Astrocyte of the hippocampus (primary cell): ENCODE measurements at regions not wholly inside any gene's neighbourhood (a gene's known extent, or its start where the extent isn't known, plus 50 kb on each side); places are given as distances from the start of the nearest gene placed in this dataset.

Experiments used
- DNase-seq: peaks from one replicate; pipeline ENCODE4 v3.0.0; 2011; ENCODE audit warnings: low read depth, low spot score

DNA sequence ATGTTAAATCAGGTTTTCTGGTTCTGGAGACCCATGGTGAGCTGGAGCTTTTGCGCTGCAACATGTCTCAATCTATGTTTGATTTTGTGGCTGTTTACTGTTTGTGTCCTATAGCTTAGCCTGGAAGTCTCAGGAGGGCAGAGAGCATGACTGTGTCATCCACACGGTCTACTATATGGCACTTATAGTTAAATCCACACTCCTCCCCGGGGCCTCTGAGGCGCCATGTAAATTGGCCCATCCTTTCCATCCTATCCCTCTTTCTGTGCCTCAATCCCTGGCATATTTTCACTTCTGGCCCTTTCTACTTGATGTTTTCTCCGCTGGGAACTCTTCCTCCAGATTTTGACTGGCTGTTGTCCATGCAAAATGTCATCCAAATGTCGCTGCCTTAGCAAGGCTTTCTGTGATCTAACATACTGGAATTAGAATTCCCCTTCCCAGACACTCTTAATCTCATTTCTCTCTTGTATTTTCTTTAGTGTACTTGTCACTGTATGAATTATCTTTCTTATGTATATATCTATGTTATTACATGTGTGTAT lies 560.8 kb upstream of the RGMA start:
- no peak for DNase-seq

DNA sequence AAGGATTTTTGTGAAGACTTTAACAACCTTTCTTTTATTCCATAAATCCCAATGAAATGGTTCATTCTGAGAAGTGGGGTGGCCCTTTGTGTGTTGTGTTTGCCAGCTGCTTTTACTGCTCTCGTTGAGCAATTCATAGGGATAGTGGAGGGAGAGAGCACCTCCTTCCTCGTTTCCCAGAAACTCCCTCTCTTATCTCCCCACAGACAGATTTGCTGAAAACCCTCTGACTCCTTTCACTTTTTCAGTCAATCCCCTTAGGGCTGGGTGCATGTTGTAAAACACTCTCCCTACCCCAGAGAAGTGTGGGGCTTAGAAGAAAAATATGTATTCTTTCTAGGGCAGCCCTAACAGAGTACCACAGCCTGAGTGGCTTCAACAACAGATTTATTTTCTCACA lies 557.2 kb upstream of the RGMA start:
- DNase-seq: no peak

DNA sequence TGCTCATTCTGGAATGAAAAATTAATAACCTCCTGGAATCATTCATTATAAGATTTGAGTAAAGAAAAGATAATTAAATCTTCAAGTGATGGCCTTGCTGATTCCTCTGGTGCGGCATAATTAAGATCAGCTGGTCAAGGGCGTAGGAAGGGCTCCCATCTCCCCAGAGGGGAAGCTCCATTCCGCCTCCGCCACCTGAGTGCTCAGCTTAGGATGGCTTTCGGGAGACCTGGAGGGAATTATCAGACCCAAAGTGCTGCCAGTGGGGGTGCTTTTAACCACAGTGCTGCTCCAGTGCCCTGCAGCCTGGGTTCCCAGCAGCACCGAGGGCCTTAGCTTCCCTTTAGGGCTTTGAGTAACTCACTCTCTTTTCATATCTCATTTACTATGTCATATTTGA lies 556.6 kb upstream of the RGMA start:
- DNase-seq: no peak

DNA sequence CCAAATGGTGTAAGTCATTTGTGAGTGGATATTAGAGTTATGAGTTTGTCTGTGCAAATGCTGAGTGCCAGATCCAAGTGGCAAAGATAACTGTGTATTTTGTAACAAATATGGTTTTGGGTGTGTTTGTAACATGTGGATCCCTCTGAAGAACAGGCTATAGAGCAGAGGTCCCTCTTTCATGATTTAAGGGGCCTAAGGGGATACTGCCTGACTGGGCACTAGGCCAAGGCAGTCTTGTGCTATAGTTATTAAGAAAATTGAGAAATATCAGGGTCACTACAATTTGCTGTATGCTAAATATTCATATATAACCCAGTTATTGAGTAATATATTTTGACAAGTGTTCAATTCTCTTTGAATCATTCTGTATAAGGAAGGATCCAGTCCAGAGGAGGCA lies 555.6 kb upstream of the RGMA start:
- no peak for DNase-seq

DNA sequence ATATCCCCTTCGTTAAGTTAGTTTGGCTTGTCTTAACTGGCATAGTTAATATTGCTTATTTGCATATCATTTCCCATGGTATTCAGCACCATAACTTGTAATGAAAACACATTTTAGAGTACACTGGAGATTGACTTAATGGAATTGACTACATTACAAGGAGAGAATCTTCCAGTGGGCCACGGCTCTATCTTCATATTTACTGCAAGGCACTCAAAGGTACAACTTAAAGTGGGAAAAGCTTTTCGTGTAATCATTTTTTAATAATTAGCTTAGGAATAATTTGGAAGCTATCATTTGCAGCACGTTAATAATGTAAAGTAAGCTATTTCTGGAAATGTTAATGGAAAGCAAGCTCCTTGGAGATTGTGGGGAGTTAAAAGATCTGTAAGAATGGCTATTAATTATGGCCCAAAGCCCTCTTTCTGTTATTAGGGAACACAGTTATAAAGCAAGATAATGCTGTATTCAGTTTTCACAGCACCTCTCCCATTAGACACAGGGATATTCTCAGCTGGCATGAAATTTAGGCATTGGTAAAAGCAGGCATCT lies 551.5 kb upstream of the RGMA start:
- no peak for DNase-seq

DNA sequence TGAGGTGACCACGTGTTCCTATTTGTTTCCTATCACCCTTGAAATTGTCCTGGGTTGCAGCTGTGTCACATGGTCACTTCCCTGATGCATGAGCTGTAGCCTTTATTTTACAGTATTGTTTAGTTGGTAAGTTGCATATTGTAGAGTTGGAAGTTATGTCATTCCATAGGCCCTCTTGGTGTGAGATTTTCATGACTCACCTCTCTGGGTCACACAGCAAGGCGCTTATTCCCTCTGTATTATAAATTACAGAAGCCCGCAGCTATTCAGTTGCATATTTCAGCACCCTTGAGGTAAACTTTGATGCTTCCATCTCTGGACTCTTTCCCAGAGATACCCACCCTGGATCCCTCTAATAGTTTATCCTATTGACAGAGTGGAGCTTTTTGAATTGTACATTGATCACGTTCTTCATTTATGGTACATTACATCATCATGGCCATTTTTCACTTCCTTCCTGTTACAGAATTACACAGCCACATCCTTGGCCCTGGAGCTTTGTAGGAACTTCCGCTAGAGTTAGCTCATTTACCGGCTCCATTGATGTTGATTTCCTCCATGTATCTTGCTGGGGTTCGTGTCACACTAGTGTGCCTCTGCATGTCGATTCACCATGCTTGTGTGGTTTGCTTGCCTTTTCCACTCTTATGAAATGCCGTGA lies 543.1 kb upstream of the RGMA start:
- no peak for DNase-seq

DNA sequence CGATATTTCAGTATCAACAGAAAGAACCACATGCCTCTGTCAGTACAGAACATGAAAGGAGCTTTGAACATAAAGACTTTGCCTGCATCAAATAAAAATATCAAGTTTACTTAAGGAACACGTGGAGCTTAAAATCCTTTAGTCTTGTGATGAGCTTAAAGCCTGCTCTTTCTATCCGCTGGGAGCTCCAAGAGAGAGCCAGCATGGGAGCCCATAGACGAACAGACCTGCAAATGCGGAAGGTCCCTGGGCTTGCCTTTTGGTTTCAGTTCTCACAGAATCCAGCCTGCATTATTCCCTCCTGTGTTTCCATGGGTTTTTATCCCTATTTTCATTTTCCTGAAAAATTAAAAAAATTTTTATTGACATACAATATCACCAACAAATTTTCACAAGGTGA lies 530.6 kb upstream of the RGMA start:
- no peak for DNase-seq

DNA sequence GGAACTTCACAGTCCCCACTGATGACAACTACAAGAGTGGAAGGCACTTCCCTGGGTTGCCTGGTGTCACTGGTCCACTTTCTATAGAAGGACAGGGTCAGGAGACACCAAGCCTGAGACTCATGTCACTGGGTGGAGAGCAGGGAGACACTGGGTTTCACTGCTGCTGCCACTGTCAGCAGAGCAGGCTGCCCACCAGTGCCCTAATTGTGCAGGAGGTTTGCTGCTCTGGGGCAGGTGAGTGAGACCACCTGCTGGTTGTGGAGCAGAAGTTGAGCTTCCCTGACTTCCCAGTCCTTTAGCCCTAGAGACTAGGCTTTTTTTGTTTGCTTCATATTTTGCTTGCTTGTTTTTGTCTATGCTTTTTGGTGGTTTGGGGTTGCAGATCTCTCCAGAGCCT lies 528.4 kb upstream of the RGMA start:
- DNase-seq: no peak

DNA sequence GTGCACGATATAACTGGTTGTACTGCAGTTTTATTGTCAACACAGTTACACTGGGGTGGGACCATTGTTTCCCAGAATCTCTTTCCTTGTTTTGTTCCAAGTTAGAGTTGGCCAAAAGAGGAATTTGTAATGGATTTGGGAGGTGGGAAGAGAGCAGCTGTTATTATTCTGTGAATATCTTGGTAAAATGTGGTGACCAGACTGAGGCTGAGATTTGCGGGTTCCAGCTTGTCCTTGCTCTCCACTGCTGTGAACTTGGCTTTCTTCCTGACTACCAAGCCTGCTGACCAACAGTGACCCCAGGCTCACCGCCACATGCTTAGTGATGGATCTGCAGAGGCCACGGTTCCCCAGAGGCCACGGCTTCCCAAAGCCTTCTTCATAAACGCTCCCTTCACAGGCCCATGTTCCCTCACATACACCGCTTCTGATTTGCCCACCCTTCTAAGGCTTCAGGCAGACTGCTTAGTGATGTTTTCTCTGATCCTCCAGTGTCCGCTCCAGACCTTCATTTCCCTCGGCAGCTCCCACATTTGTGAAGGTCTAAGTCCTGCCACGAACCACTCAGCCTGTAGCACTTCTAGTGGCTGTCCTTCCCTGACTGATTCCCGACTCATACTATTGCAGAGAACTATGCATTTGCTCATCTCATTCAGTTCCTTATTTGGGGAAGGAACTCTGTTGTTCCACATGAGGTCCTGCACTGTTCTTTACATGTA lies 525.5 kb upstream of the RGMA start:
- DNase-seq: no peak

DNA sequence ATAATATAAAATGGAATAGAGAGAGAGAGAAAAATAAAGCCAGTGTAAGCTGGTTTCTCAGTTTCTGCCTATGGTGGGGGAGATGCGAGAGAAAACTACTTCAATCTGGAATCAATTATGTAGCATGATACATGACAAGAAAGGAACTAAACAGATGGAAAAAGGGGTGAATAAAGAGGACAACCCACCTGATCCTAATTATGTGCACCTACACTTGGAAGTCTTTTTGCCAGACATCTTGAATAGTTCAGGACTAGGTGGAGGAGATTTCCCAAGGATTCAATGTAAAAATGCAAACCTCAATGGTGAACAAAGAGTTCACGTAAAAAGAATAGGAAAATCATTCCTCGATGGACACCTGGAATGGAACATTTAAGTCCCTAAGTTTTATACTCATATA lies 524.4 kb upstream of the RGMA start:
- no peak for DNase-seq

DNA sequence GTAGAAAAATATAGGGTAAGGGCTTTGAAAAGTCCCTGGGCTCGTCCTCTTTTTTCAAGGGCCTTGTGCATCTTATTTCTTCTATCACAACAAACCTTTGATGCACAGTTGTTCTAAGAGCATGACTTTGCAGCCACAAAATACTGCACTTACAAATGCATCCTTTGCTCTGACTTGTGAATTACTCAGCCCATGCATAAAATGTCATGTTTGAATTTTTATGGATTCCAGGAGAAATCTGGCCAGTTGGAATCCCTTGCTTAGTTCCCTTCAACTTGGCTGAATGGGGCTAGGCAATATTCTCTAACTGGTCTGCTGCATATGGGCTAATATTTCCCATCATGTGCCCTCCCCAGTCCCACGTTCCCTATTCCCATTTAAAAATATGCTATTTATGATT lies 523.9 kb upstream of the RGMA start:
- DNase-seq: no peak

DNA sequence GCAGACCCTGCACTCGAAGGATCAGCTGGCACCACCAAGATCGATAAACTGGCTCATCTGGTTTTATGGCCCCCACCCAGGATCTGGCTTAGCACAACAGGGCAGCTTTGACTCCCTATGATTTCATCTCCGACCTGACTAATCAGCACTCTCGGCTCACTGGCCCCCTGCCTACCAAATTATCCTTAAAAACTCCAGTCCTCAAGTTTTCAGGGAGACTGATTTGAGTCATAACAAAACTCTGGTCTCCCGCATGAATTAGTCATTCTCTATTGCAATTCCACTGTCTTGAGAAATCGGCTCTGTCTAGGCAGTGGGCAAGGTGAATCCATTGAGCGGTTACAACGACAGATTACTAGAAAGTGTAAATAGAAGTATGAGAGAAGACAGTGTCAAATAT lies 521.9 kb upstream of the RGMA start:
- no peak for DNase-seq

DNA sequence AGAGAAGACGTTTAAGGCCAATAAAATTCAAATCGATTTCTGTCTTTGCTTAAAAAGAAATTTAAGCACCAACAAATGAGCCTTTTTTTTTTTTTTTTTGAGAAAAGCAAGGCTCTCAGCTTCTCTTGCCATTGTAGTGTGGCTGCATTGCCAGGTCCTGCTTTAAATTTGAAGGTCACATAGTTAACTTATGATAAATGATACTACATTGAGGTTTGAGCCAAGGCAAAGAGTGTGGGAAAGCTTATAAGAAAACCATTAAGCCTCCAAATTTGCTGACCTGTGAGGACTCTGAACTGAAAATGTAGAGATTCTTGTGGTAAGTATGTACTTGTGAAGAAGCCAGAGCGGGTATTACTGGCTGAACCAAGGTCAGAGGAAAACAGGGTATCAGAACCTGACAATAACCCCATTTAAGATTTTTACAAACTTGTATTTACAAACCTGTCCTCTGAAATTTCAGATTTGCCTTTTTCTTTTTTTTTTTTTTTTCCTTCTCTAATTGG lies 519.7 kb upstream of the RGMA start:
- DNase-seq: no peak

DNA sequence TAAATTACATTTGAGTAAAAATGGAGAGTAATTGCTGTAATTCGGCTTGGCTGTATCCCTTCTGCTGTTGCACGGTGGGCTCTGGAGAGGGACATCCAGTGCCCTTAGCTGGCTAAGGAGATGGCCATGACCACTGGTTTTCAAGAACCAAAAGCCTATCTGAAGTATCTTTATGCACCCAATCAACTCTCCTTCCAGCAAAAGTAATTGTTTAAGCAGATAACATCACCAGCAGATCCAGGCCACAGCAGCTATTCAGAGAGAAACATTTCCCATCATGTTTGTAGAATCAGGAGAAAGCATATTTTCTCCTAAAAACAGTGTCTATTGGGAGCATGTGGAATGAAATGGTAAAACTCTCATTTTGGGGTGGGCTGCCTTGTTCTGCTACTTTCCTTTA lies 514.5 kb upstream of the RGMA start:
- no peak for DNase-seq

DNA sequence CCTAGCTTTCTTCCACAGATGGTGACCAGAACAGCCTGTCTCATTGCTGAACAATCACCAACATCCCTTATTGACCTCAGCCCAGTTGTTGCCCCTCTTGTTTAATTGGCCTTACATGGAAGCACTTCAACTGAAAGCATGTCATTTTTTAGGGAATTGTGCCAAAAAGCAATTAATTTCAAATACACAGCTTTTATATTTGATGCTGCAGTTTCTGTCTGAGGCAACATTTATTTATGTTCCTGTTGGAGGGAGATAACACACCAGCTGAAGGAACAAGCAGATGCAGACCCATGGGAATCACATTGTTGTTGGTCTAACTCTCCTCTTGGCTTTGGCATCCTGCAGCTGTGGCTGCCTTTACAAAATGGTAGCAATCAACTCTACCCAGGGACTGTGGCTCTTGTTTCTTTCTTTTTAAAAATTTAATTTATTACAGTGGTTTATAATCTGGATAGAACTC lies 498.1 kb upstream of the RGMA start:
- DNase-seq: no peak

DNA sequence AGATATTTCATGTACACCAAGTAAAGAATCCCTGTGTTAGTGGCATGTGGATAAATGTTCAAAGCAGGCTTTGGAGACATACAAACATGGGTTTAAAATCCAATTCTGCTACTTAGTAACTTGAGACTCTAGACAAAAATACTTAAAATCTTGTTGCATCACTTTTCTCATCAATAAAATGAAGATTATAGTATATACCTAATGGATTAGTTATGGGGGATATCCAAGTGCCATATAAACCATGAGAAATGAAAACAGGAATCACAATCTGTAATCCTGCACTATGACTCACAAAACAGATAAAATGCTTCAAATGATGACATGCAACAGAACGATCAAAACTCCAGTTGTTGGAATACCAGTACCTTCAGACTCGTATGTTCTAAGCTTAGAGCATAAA lies 496.0 kb upstream of the RGMA start:
- DNase-seq: no peak

DNA sequence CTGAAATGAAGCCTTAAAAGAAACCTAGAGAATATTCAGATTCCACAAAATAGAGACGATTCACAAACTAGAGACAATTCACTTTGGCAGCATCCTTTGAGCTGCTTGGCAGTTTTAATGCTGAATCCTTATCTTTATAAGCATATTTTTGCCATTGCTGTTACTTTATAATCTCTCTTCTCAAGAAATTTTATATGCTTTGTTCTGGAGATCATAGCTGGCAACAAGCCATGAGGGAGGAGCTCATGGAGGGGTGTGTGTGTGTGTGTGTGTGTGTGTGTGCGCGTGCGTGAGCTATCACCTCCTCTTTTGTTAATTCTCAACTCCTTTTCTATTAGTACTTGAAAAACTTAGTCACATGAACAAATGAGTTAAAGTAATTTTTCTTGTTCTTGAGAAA lies 495.0 kb upstream of the RGMA start:
- DNase-seq: no peak

DNA sequence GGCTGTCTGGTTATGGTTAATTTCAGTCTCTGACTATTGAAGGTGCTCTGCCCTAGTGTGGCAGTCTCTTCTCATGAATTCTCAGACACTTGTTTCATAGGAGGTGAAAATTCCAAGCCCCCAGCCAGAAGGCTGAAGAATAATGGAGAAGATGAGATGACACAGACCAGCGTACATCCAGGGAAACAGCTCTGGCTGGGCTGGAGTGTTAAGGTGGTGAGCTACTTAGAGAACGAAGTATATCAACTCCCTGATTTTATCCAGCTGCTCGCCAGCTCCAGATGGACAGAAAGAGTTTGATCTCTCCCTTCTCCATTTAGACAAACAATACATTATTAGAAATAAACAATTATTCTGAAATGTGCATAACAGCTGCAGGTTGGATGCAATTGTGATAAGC lies 494.5 kb upstream of the RGMA start:
- no peak for DNase-seq

DNA sequence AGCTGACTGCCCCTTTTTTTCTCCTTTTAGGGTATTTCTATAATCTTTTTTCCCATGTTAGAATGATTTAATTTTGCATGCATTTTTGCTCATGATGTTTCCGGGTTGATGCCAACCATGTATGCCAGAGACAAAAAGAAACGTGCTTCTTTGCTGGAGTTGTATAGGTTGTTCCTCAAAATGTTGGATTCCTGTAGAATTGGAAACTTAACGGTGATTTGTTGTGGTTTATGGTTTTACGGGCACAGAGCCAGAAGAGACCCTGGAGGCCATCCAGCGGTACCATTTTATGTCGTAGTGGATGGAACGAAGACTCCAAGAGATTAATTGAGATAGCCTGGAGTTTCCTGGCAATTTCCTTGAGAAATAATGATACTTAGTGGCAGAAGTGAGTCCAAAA lies 481.5 kb upstream of the RGMA start:
- DNase-seq: no peak

DNA sequence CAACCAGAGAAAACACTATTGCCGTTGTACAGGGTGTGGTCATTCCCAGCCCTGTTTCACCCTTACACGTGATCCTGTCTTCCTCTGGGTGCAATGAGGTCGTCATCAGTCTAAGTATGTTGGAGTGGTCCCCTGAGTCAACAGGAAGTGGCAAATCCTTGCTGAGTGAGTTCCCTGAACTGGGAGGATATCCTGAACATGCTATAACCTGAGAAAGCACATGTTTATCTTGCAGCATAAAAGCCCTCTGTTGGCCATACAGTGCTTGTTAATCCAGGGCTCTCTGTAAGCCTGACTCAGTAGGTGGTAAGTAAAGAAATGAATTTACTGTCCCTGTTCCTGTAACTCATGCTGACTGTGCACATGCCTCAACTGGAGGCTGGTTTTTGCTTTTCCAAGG lies 477.8 kb upstream of the RGMA start:
- DNase-seq: peak; percentile 2

DNA sequence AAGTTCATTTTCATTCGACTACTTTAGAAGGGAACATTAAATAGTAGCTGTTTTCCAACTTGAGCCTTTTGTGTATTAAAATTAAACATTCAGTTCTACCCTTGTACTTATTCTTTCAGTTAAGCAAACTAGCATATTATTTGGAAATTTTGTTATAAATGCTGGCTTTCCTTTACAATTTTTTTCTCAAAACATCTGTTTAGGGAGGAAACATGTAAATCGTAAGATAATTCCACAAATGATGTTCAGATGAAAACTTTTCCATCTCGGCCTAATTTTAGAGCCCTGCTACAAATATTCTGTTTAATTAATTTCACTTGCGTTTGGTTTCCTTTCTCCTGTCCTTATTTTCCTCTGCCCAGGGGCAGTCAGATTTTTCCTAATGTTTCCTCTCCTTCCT lies 476.2 kb upstream of the RGMA start:
- DNase-seq: no peak

DNA sequence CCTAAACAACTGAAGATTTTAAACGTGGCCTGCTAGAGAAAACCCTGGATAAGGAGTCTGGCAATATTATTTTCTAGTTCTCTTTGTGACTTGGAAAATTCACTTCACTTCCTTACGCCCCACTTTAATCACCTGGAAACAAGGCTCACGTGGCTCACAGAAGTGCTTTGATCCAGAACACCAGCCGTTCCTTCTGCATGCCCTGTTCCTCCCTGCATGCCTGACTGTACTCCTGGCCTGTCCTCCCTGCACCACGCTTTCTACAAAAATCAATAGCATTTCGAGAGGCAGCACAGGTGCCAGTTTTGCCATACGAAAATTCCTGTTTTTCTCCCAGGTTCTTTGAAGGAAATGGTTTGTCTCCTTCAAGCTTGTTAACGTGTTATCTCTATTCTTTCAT lies 474.2 kb upstream of the RGMA start:
- no peak for DNase-seq
